Stimulated activated CD4-positive, alpha-beta T cell treated with anti-CD3 and anti-CD28 coated beads, Interleukin-4, amount 100 ng/mL, for 1 hour (primary cell): ENCODE measurements at regions not wholly inside any gene's neighbourhood (a gene's known extent, or its start where the extent isn't known, plus 50 kb on each side); places are given as distances from the start of the nearest gene placed in this dataset.

Experiments
- DNase-seq: peaks from one replicate; pipeline ENCODE4 v3.0.0-alpha.2; 2020

- DNase-seq = no peak
These were observed 342.5 kb upstream of the ACTBL2 start for GRCh38 chr5:57825031-57825686.

- DNase-seq = no peak
These were observed 342.0 kb upstream of the ACTBL2 start for GRCh38 chr5:57824623-57825022.

- DNase-seq = no peak
These were observed 341.4 kb upstream of the ACTBL2 start for GRCh38 chr5:57824047-57824446.

- no peak for DNase-seq
These were observed 340.0 kb upstream of the ACTBL2 start for GRCh38 chr5:57822651-57823050.

GRCh38 chr5:57818397-57818796 lies 335.8 kb upstream of the ACTBL2 start:
- no peak for DNase-seq

GRCh38 chr5:57817924-57818323 lies 335.3 kb upstream of the ACTBL2 start:
- DNase-seq = no peak

- DNase-seq = no peak
These were observed 334.4 kb upstream of the ACTBL2 start for GRCh38 chr5:57817001-57817453.

GRCh38 chr5:57816108-57816507 lies 333.5 kb upstream of the ACTBL2 start:
- DNase-seq = no peak

- no peak for DNase-seq
These were observed 323.1 kb upstream of the ACTBL2 start for GRCh38 chr5:57805732-57806131.

GRCh38 chr5:57805170-57805569 lies 322.6 kb upstream of the ACTBL2 start:
- no peak for DNase-seq

GRCh38 chr5:57804505-57804904 lies 321.9 kb upstream of the ACTBL2 start:
- no peak for DNase-seq

GRCh38 chr5:57804007-57804444 lies 321.4 kb upstream of the ACTBL2 start:
- no peak for DNase-seq

- no peak for DNase-seq
These were observed 319.5 kb upstream of the ACTBL2 start for GRCh38 chr5:57802131-57802530.

GRCh38 chr5:57795203-57795602 lies 312.6 kb upstream of the ACTBL2 start:
- DNase-seq = no peak

GRCh38 chr5:57791875-57792274 lies 309.3 kb upstream of the ACTBL2 start:
- DNase-seq = no peak

GRCh38 chr5:57785946-57786345 lies 303.3 kb upstream of the ACTBL2 start:
- no peak for DNase-seq

GRCh38 chr5:57784121-57784520 lies 301.5 kb upstream of the ACTBL2 start:
- no peak for DNase-seq

GRCh38 chr5:57783693-57784092 lies 301.1 kb upstream of the ACTBL2 start:
- DNase-seq = no peak

GRCh38 chr5:57780961-57781325 lies 298.3 kb upstream of the ACTBL2 start:
- no peak for DNase-seq

- no peak for DNase-seq
These were observed 297.8 kb upstream of the ACTBL2 start for GRCh38 chr5:57780306-57780960.

GRCh38 chr5:57779383-57780223 lies 297.0 kb upstream of the ACTBL2 start:
- no peak for DNase-seq

GRCh38 chr5:57778501-57779091 lies 296.0 kb upstream of the ACTBL2 start:
- no peak for DNase-seq

GRCh38 chr5:57777174-57777581 lies 294.6 kb upstream of the ACTBL2 start:
- DNase-seq = no peak
